ENCODE measurements at regions not wholly inside any gene's neighbourhood (a gene's known extent, or its start where the extent isn't known, plus 50 kb on each side); places are given as distances from the start of the nearest gene placed in this dataset.

GRCh38 chr1:72482736-72483413 is 200.5 kb upstream of the NEGR1 start:
- Histone ChIP-seq H3K9ac (ENCODE audit: low read depth in 1 of 2, low read length in 2 of 2) (no peak overlapping the region), H3K27me3 (ENCODE audit: control insufficient read depth in 2 of 2, insufficient read depth in 2 of 2, low read length in 2 of 2) (no peaks in the 10 kb centered on the region), H3K9me3 (ENCODE audit: control insufficient read depth in 2 of 2, low read length in 2 of 2) (no peaks in the 10 kb centered on the region), H3K4me3 (ENCODE audit: low read length in 2 of 2) (no peak overlapping the region), H3K36me3 (ENCODE audit: control insufficient read depth in 2 of 2, insufficient read depth in 2 of 2, low read length in 2 of 2) (no peaks in the 10 kb centered on the region), H3K4me1 (ENCODE audit: control insufficient read depth in 2 of 2, insufficient read depth in 2 of 2, low read length in 2 of 2) (no peaks in the 10 kb centered on the region), H3K27ac (ENCODE audit: low read depth in 2 of 2, low read length in 2 of 2) (no peak overlapping the region)

- no peaks in the 10 kb centered on the region for H3K27me3 ChIP-seq (ENCODE audit: control insufficient read depth in 2 of 2, insufficient read depth in 2 of 2, low read length in 2 of 2)
- no peaks in the 10 kb centered on the region for H3K4me1 ChIP-seq (ENCODE audit: control insufficient read depth in 2 of 2, insufficient read depth in 2 of 2, low read length in 2 of 2)
- no peak overlapping the region for H3K4me3 ChIP-seq (ENCODE audit: low read length in 2 of 2)
- no peaks in the 10 kb centered on the region for H3K36me3 ChIP-seq (ENCODE audit: control insufficient read depth in 2 of 2, insufficient read depth in 2 of 2, low read length in 2 of 2)
- no peak overlapping the region for H3K27ac ChIP-seq (ENCODE audit: low read depth in 2 of 2, low read length in 2 of 2)
- H3K9me3 ChIP-seq (ENCODE audit: control insufficient read depth in 2 of 2, low read length in 2 of 2) = no peaks in the 10 kb centered on the region
- no peak overlapping the region for H3K9ac ChIP-seq (ENCODE audit: low read depth in 1 of 2, low read length in 2 of 2)
Measured at GRCh38 chr1:72481420-72481970, 199.2 kb upstream of the NEGR1 start.

GRCh38 chr1:72466376-72466775 is 184.0 kb upstream of the NEGR1 start:
- Histone ChIP-seq H3K4me3 (ENCODE audit: low read length in 2 of 2) (no peak overlapping the region), H3K36me3 (ENCODE audit: control insufficient read depth in 2 of 2, insufficient read depth in 2 of 2, low read length in 2 of 2) (no peaks in the 10 kb centered on the region), H3K27ac (ENCODE audit: low read depth in 2 of 2, low read length in 2 of 2) (no peak overlapping the region), H3K9me3 (ENCODE audit: control insufficient read depth in 2 of 2, low read length in 2 of 2) (no peaks in the 10 kb centered on the region), H3K9ac (ENCODE audit: low read depth in 1 of 2, low read length in 2 of 2) (no peak overlapping the region), H3K27me3 (ENCODE audit: control insufficient read depth in 2 of 2, insufficient read depth in 2 of 2, low read length in 2 of 2) (no peaks in the 10 kb centered on the region), H3K4me1 (ENCODE audit: control insufficient read depth in 2 of 2, insufficient read depth in 2 of 2, low read length in 2 of 2) (no peaks in the 10 kb centered on the region)

- Histone ChIP-seq H3K9me3 (ENCODE audit: control insufficient read depth in 2 of 2, low read length in 2 of 2) (no peaks in the 10 kb centered on the region), H3K4me3 (ENCODE audit: low read length in 2 of 2) (no peak overlapping the region), H3K4me1 (ENCODE audit: control insufficient read depth in 2 of 2, insufficient read depth in 2 of 2, low read length in 2 of 2) (no peaks in the 10 kb centered on the region), H3K36me3 (ENCODE audit: control insufficient read depth in 2 of 2, insufficient read depth in 2 of 2, low read length in 2 of 2) (no peaks in the 10 kb centered on the region), H3K27me3 (ENCODE audit: control insufficient read depth in 2 of 2, insufficient read depth in 2 of 2, low read length in 2 of 2) (no peaks in the 10 kb centered on the region), H3K27ac (ENCODE audit: low read depth in 2 of 2, low read length in 2 of 2) (no peak overlapping the region), H3K9ac (ENCODE audit: low read depth in 1 of 2, low read length in 2 of 2) (no peak overlapping the region)
Measured at GRCh38 chr1:72462186-72462905, 180.0 kb upstream of the NEGR1 start.

- no peak overlapping the region for H3K4me3 ChIP-seq (ENCODE audit: low read length in 2 of 2)
- H3K27ac ChIP-seq (ENCODE audit: low read depth in 2 of 2, low read length in 2 of 2) = no peak overlapping the region
- H3K36me3 ChIP-seq (ENCODE audit: control insufficient read depth in 2 of 2, insufficient read depth in 2 of 2, low read length in 2 of 2) = no peaks in the 10 kb centered on the region
- no peaks in the 10 kb centered on the region for H3K27me3 ChIP-seq (ENCODE audit: control insufficient read depth in 2 of 2, insufficient read depth in 2 of 2, low read length in 2 of 2)
- H3K9me3 ChIP-seq (ENCODE audit: control insufficient read depth in 2 of 2, low read length in 2 of 2) = no peaks in the 10 kb centered on the region
- H3K4me1 ChIP-seq (ENCODE audit: control insufficient read depth in 2 of 2, insufficient read depth in 2 of 2, low read length in 2 of 2) = no peaks in the 10 kb centered on the region
- H3K9ac ChIP-seq (ENCODE audit: low read depth in 1 of 2, low read length in 2 of 2) = no peak overlapping the region
Measured at GRCh38 chr1:72442262-72442661, 159.9 kb upstream of the NEGR1 start.

- no peak overlapping the region for H3K9ac ChIP-seq (ENCODE audit: low read depth in 1 of 2, low read length in 2 of 2)
- H3K9me3 ChIP-seq (ENCODE audit: control insufficient read depth in 2 of 2, low read length in 2 of 2) = no peaks in the 10 kb centered on the region
- H3K36me3 ChIP-seq (ENCODE audit: control insufficient read depth in 2 of 2, insufficient read depth in 2 of 2, low read length in 2 of 2) = no peaks in the 10 kb centered on the region
- no peaks in the 10 kb centered on the region for H3K27me3 ChIP-seq (ENCODE audit: control insufficient read depth in 2 of 2, insufficient read depth in 2 of 2, low read length in 2 of 2)
- H3K4me3 ChIP-seq (ENCODE audit: low read length in 2 of 2) = no peak overlapping the region
- H3K27ac ChIP-seq (ENCODE audit: low read depth in 2 of 2, low read length in 2 of 2) = no peak overlapping the region
- no peaks in the 10 kb centered on the region for H3K4me1 ChIP-seq (ENCODE audit: control insufficient read depth in 2 of 2, insufficient read depth in 2 of 2, low read length in 2 of 2)
Measured at GRCh38 chr1:72439036-72439435, 156.7 kb upstream of the NEGR1 start.

GRCh38 chr1:72438270-72438669 is 155.9 kb upstream of the NEGR1 start:
- Histone ChIP-seq H3K27me3 (ENCODE audit: control insufficient read depth in 2 of 2, insufficient read depth in 2 of 2, low read length in 2 of 2) (no peaks in the 10 kb centered on the region), H3K27ac (ENCODE audit: low read depth in 2 of 2, low read length in 2 of 2) (no peak overlapping the region), H3K4me1 (ENCODE audit: control insufficient read depth in 2 of 2, insufficient read depth in 2 of 2, low read length in 2 of 2) (no peaks in the 10 kb centered on the region), H3K36me3 (ENCODE audit: control insufficient read depth in 2 of 2, insufficient read depth in 2 of 2, low read length in 2 of 2) (no peaks in the 10 kb centered on the region), H3K9me3 (ENCODE audit: control insufficient read depth in 2 of 2, low read length in 2 of 2) (no peaks in the 10 kb centered on the region), H3K9ac (ENCODE audit: low read depth in 1 of 2, low read length in 2 of 2) (no peak overlapping the region), H3K4me3 (ENCODE audit: low read length in 2 of 2) (no peak overlapping the region)

GRCh38 chr1:72435025-72435424 is 152.7 kb upstream of the NEGR1 start:
- H3K27ac ChIP-seq (ENCODE audit: low read depth in 2 of 2, low read length in 2 of 2) = no peak overlapping the region
- no peak overlapping the region for H3K9ac ChIP-seq (ENCODE audit: low read depth in 1 of 2, low read length in 2 of 2)
- no peaks in the 10 kb centered on the region for H3K27me3 ChIP-seq (ENCODE audit: control insufficient read depth in 2 of 2, insufficient read depth in 2 of 2, low read length in 2 of 2)
- H3K9me3 ChIP-seq (ENCODE audit: control insufficient read depth in 2 of 2, low read length in 2 of 2) = no peaks in the 10 kb centered on the region
- H3K36me3 ChIP-seq (ENCODE audit: control insufficient read depth in 2 of 2, insufficient read depth in 2 of 2, low read length in 2 of 2) = no peaks in the 10 kb centered on the region
- no peaks in the 10 kb centered on the region for H3K4me1 ChIP-seq (ENCODE audit: control insufficient read depth in 2 of 2, insufficient read depth in 2 of 2, low read length in 2 of 2)
- no peak overlapping the region for H3K4me3 ChIP-seq (ENCODE audit: low read length in 2 of 2)

GRCh38 chr1:72434070-72434469 is 151.7 kb upstream of the NEGR1 start:
- no peaks in the 10 kb centered on the region for H3K4me1 ChIP-seq (ENCODE audit: control insufficient read depth in 2 of 2, insufficient read depth in 2 of 2, low read length in 2 of 2)
- no peak overlapping the region for H3K4me3 ChIP-seq (ENCODE audit: low read length in 2 of 2)
- H3K9ac ChIP-seq (ENCODE audit: low read depth in 1 of 2, low read length in 2 of 2) = no peak overlapping the region
- H3K36me3 ChIP-seq (ENCODE audit: control insufficient read depth in 2 of 2, insufficient read depth in 2 of 2, low read length in 2 of 2) = no peaks in the 10 kb centered on the region
- H3K27me3 ChIP-seq (ENCODE audit: control insufficient read depth in 2 of 2, insufficient read depth in 2 of 2, low read length in 2 of 2) = no peaks in the 10 kb centered on the region
- no peaks in the 10 kb centered on the region for H3K9me3 ChIP-seq (ENCODE audit: control insufficient read depth in 2 of 2, low read length in 2 of 2)
- no peak overlapping the region for H3K27ac ChIP-seq (ENCODE audit: low read depth in 2 of 2, low read length in 2 of 2)

- Histone ChIP-seq H3K27me3 (ENCODE audit: control insufficient read depth in 2 of 2, insufficient read depth in 2 of 2, low read length in 2 of 2) (no peaks in the 10 kb centered on the region), H3K4me1 (ENCODE audit: control insufficient read depth in 2 of 2, insufficient read depth in 2 of 2, low read length in 2 of 2) (no peaks in the 10 kb centered on the region), H3K9ac (ENCODE audit: low read depth in 1 of 2, low read length in 2 of 2) (no peak overlapping the region), H3K36me3 (ENCODE audit: control insufficient read depth in 2 of 2, insufficient read depth in 2 of 2, low read length in 2 of 2) (no peaks in the 10 kb centered on the region), H3K9me3 (ENCODE audit: control insufficient read depth in 2 of 2, low read length in 2 of 2) (no peaks in the 10 kb centered on the region), H3K27ac (ENCODE audit: low read depth in 2 of 2, low read length in 2 of 2) (no peak overlapping the region), H3K4me3 (ENCODE audit: low read length in 2 of 2) (no peak overlapping the region)
Measured at GRCh38 chr1:72433591-72433990, 151.3 kb upstream of the NEGR1 start.

Data from mucosa of rectum (tissue), 2 donors.